ENCODE measurements at regions not wholly inside any gene's neighbourhood (a gene's known extent, or its start where the extent isn't known, plus 50 kb on each side); places are given as distances from the start of the nearest gene placed in this dataset.

GRCh38 chrX:42710452-42710851 is 67.5 kb downstream of the PPP1R2C start:
- Histone ChIP-seq H3K14ac (ENCODE audit: low read length) (no peak overlapping the region), H3K18ac (ENCODE audit: low read length) (no peak overlapping the region), H4K8ac (ENCODE audit: low read depth, low read length) (no peak overlapping the region), H2BK120ac (ENCODE audit: low read depth, low read length) (no peak overlapping the region), H2BK5ac (ENCODE audit: low read length) (no peak overlapping the region), H2AK5ac (ENCODE audit: low read depth, low read length) (no peak overlapping the region), H3K27ac (replicated peaks; ENCODE audit: low read length) (no peak overlapping the region), H3K4me2 (ENCODE audit: insufficient read depth, low read length, poor library complexity, severe bottlenecking) (no peak overlapping the region), H3K4me3 (ENCODE audit: low read length in 2 of 2) (no peak overlapping the region), H3K23ac (ENCODE audit: low read depth, low read length, poor library complexity) (no peak overlapping the region), H3K9me3 (replicated peaks in 1 of 2; ENCODE audit: control insufficient read depth in 2 of 2, insufficient read depth in 1 of 2, low read depth in 1 of 2, low read length in 2 of 2) (no peaks in the 10 kb centered on the region), H3K27me3 (ENCODE audit: control insufficient read depth in 3 of 3, insufficient read depth in 3 of 3, low read depth in 1 of 3, low read length in 3 of 3) (no peaks in the 10 kb centered on the region), H3K9ac (ENCODE audit: low read depth, low read length, poor library complexity) (no peak overlapping the region), H2BK15ac (ENCODE audit: low read length) (no peak overlapping the region), H3K79me1 (ENCODE audit: low read depth, low read length) (no peaks in the 10 kb centered on the region), H3K4me1 (ENCODE audit: control insufficient read depth in 2 of 2, insufficient read depth in 1 of 2, low read depth in 1 of 2, low read length in 2 of 2) (no peaks in the 10 kb centered on the region), H3K4ac (ENCODE audit: low read length) (no peak overlapping the region), H4K91ac (ENCODE audit: low read depth, low read length, poor library complexity) (no peak overlapping the region), H2BK12ac (ENCODE audit: low read length) (no peak overlapping the region), H3K36me3 (replicated peaks in 1 of 2; ENCODE audit: control insufficient read depth in 2 of 2, insufficient read depth in 2 of 2, low read length in 2 of 2) (no peaks in the 10 kb centered on the region), H2AFZ (ENCODE audit: low read length) (no peak overlapping the region)
- DNase-seq (ENCODE audit: low spot score), result no peak
- WGBS, 2 donors (ENCODE audit: extremely low coverage in 2 of 2, insufficient read length in 2 of 2, insufficient replicate concordance in 1 of 2), result no CpG with 5 or more reads among the region's 2 CpGs

DNA sequence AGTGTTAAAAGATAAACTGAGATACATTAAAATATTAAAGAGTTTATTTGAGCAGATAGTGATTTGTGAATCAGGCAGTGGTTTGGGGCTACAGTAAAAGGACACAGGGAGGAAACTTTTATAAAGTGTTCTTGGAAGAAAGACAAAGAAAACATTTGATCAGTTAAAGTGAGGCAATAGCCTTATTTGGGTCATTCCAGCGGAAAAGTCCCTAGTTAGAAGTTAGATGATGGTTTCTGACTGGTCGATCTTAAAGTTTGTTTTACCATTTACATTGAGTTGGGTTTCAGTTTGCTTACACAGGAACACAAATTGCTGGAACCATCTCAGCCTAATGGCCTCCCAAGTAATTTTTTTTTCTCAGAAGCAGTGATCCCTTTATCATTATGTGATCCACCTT is 69.7 kb downstream of the PPP1R2C start:
- no peak overlapping the region for H2AK5ac ChIP-seq (ENCODE audit: low read depth, low read length)
- WGBS, 2 donors (ENCODE audit: extremely low coverage in 2 of 2, insufficient read length in 2 of 2, insufficient replicate concordance in 1 of 2), result no CpG with 5 or more reads among the region's 2 CpGs
- H3K79me1 ChIP-seq (ENCODE audit: low read depth, low read length), result no peaks in the 10 kb centered on the region
- no peak overlapping the region for H3K9ac ChIP-seq (ENCODE audit: low read depth, low read length, poor library complexity)
- H3K27me3 ChIP-seq (ENCODE audit: control insufficient read depth in 3 of 3, insufficient read depth in 3 of 3, low read depth in 1 of 3, low read length in 3 of 3), result no peaks in the 10 kb centered on the region
- no peak overlapping the region for H3K4me2 ChIP-seq (ENCODE audit: insufficient read depth, low read length, poor library complexity, severe bottlenecking)
- no peak overlapping the region for H3K14ac ChIP-seq (ENCODE audit: low read length)
- H2AFZ ChIP-seq (ENCODE audit: low read length), result no peak overlapping the region
- H3K23ac ChIP-seq (ENCODE audit: low read depth, low read length, poor library complexity), result no peak overlapping the region
- no peak overlapping the region for H3K4ac ChIP-seq (ENCODE audit: low read length)
- no peak overlapping the region for H4K91ac ChIP-seq (ENCODE audit: low read depth, low read length, poor library complexity)
- H3K4me3 ChIP-seq (ENCODE audit: low read length in 2 of 2), result no peak overlapping the region
- no peak overlapping the region for H2BK15ac ChIP-seq (ENCODE audit: low read length)
- no peak overlapping the region for H2BK12ac ChIP-seq (ENCODE audit: low read length)
- no peak overlapping the region for H2BK120ac ChIP-seq (ENCODE audit: low read depth, low read length)
- no peak overlapping the region for H3K18ac ChIP-seq (ENCODE audit: low read length)
- H4K8ac ChIP-seq (ENCODE audit: low read depth, low read length), result no peak overlapping the region
- no peaks in the 10 kb centered on the region for H3K4me1 ChIP-seq (ENCODE audit: control insufficient read depth in 2 of 2, insufficient read depth in 1 of 2, low read depth in 1 of 2, low read length in 2 of 2)
- H3K36me3 ChIP-seq (replicated peaks in 1 of 2; ENCODE audit: control insufficient read depth in 2 of 2, insufficient read depth in 2 of 2, low read length in 2 of 2), result no peaks in the 10 kb centered on the region
- no peak for DNase-seq (ENCODE audit: low spot score)
- no peak overlapping the region for H3K27ac ChIP-seq (replicated peaks; ENCODE audit: low read length)
- no peaks in the 10 kb centered on the region for H3K9me3 ChIP-seq (replicated peaks in 1 of 2; ENCODE audit: control insufficient read depth in 2 of 2, insufficient read depth in 1 of 2, low read depth in 1 of 2, low read length in 2 of 2)
- no peak overlapping the region for H2BK5ac ChIP-seq (ENCODE audit: low read length)

GRCh38 chrX:42707742-42708141 is 70.2 kb downstream of the PPP1R2C start:
- H3K4me3 ChIP-seq (ENCODE audit: low read length in 2 of 2), result no peak overlapping the region
- H2BK15ac ChIP-seq (ENCODE audit: low read length), result no peak overlapping the region
- no peak overlapping the region for H3K23ac ChIP-seq (ENCODE audit: low read depth, low read length, poor library complexity)
- H2AK5ac ChIP-seq (ENCODE audit: low read depth, low read length), result no peak overlapping the region
- H4K91ac ChIP-seq (ENCODE audit: low read depth, low read length, poor library complexity), result no peak overlapping the region
- no peaks in the 10 kb centered on the region for H3K9me3 ChIP-seq (replicated peaks in 1 of 2; ENCODE audit: control insufficient read depth in 2 of 2, insufficient read depth in 1 of 2, low read depth in 1 of 2, low read length in 2 of 2)
- H2BK120ac ChIP-seq (ENCODE audit: low read depth, low read length), result no peak overlapping the region
- no peak overlapping the region for H3K4me2 ChIP-seq (ENCODE audit: insufficient read depth, low read length, poor library complexity, severe bottlenecking)
- H3K14ac ChIP-seq (ENCODE audit: low read length), result no peak overlapping the region
- no peak for DNase-seq (ENCODE audit: low spot score)
- H3K4ac ChIP-seq (ENCODE audit: low read length), result no peak overlapping the region
- H4K8ac ChIP-seq (ENCODE audit: low read depth, low read length), result no peak overlapping the region
- H2BK12ac ChIP-seq (ENCODE audit: low read length), result no peak overlapping the region
- no peaks in the 10 kb centered on the region for H3K4me1 ChIP-seq (ENCODE audit: control insufficient read depth in 2 of 2, insufficient read depth in 1 of 2, low read depth in 1 of 2, low read length in 2 of 2)
- H3K9ac ChIP-seq (ENCODE audit: low read depth, low read length, poor library complexity), result no peak overlapping the region
- no peaks in the 10 kb centered on the region for H3K27me3 ChIP-seq (ENCODE audit: control insufficient read depth in 3 of 3, insufficient read depth in 3 of 3, low read depth in 1 of 3, low read length in 3 of 3)
- H3K18ac ChIP-seq (ENCODE audit: low read length), result no peak overlapping the region
- H3K27ac ChIP-seq (replicated peaks; ENCODE audit: low read length), result no peak overlapping the region
- H2AFZ ChIP-seq (ENCODE audit: low read length), result no peak overlapping the region
- no peaks in the 10 kb centered on the region for H3K36me3 ChIP-seq (replicated peaks in 1 of 2; ENCODE audit: control insufficient read depth in 2 of 2, insufficient read depth in 2 of 2, low read length in 2 of 2)
- H3K79me1 ChIP-seq (ENCODE audit: low read depth, low read length), result no peaks in the 10 kb centered on the region
- H2BK5ac ChIP-seq (ENCODE audit: low read length), result no peak overlapping the region

DNA sequence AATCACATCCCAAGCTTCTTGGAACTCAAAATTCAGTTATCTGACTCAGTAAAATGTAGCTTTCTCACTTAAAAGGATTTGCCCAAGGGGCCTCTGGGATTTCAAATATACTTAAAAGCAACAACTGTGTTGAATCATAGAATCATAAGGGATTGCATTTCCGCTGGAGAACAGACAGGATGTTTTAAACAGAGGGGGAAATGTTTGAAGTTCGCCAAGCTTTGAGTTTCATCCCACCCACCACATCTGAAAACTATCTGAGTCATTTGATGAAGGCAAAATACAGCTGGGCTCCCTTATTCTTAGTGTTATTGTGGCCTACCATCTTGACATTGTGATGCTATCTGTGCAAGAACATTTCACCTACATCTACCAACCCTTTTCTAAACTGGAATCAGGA is 73.5 kb downstream of the PPP1R2C start:
- H3K9me3 ChIP-seq (replicated peaks in 1 of 2; ENCODE audit: control insufficient read depth in 2 of 2, insufficient read depth in 1 of 2, low read depth in 1 of 2, low read length in 2 of 2), result no peaks in the 10 kb centered on the region
- no peak overlapping the region for H2BK15ac ChIP-seq (ENCODE audit: low read length)
- no peaks in the 10 kb centered on the region for H3K79me1 ChIP-seq (ENCODE audit: low read depth, low read length)
- H3K18ac ChIP-seq (ENCODE audit: low read length), result no peak overlapping the region
- no peaks in the 10 kb centered on the region for H3K27me3 ChIP-seq (ENCODE audit: control insufficient read depth in 3 of 3, insufficient read depth in 3 of 3, low read depth in 1 of 3, low read length in 3 of 3)
- no CpG with 5 or more reads among the region's 2 CpGs for WGBS, 2 donors (ENCODE audit: extremely low coverage in 2 of 2, insufficient read length in 2 of 2, insufficient replicate concordance in 1 of 2)
- H3K27ac ChIP-seq (replicated peaks; ENCODE audit: low read length), result no peak overlapping the region
- DNase-seq (ENCODE audit: low spot score), result no peak
- no peak overlapping the region for H2BK120ac ChIP-seq (ENCODE audit: low read depth, low read length)
- no peak overlapping the region for H2BK5ac ChIP-seq (ENCODE audit: low read length)
- H3K4me3 ChIP-seq (ENCODE audit: low read length in 2 of 2), result no peak overlapping the region
- H4K8ac ChIP-seq (ENCODE audit: low read depth, low read length), result no peak overlapping the region
- H3K23ac ChIP-seq (ENCODE audit: low read depth, low read length, poor library complexity), result no peak overlapping the region
- no peaks in the 10 kb centered on the region for H3K36me3 ChIP-seq (replicated peaks in 1 of 2; ENCODE audit: control insufficient read depth in 2 of 2, insufficient read depth in 2 of 2, low read length in 2 of 2)
- no peak overlapping the region for H2AK5ac ChIP-seq (ENCODE audit: low read depth, low read length)
- no peak overlapping the region for H4K91ac ChIP-seq (ENCODE audit: low read depth, low read length, poor library complexity)
- H2AFZ ChIP-seq (ENCODE audit: low read length), result no peak overlapping the region
- no peak overlapping the region for H3K4me2 ChIP-seq (ENCODE audit: insufficient read depth, low read length, poor library complexity, severe bottlenecking)
- no peak overlapping the region for H3K14ac ChIP-seq (ENCODE audit: low read length)
- H3K4me1 ChIP-seq (ENCODE audit: control insufficient read depth in 2 of 2, insufficient read depth in 1 of 2, low read depth in 1 of 2, low read length in 2 of 2), result no peaks in the 10 kb centered on the region
- no peak overlapping the region for H2BK12ac ChIP-seq (ENCODE audit: low read length)
- no peak overlapping the region for H3K9ac ChIP-seq (ENCODE audit: low read depth, low read length, poor library complexity)
- no peak overlapping the region for H3K4ac ChIP-seq (ENCODE audit: low read length)
